Vagina (tissue), 2 donors: ENCODE measurements at regions not wholly inside any gene's neighbourhood (a gene's known extent, or its start where the extent isn't known, plus 50 kb on each side); places are given as distances from the start of the nearest gene placed in this dataset.
"Not testable (repeated sequence)": the region's sequence is repeated elsewhere in the genome, so short reads cannot be mapped to it uniquely, and the experiment has no call there.

Experiments
- DNase-seq, 2 donors: peaks; one replicate each; pipeline ENCODE4 v3.0.0-alpha.2; 2017; ENCODE audit errors: extremely low spot score in 2 of 2
- H3K27ac ChIP-seq: fragments of 200-600 bp; sonication (generic); one replicate; pipeline ENCODE4 v1.5.1; 2019
- H3K27me3 ChIP-seq: fragments of 200-600 bp; sonication (generic); one replicate; pipeline ENCODE4 v1.5.1; 2019
- H3K36me3 ChIP-seq, 2 donors: fragments of 200-600 bp; sonication (generic); one replicate each; pipeline ENCODE4 v1.5.1; 2017 to 2019
- H3K4me1 ChIP-seq: fragments of 200-600 bp; sonication (generic); one replicate; pipeline ENCODE4 v1.5.1; 2019
- H3K4me3 ChIP-seq, 2 donors: fragments of 200-600 bp; sonication (generic); 1 replicate in 1 of 2; 2 replicates in 1 of 2; pipeline ENCODE4 v1.5.1; 2016 to 2019
- H3K9me3 ChIP-seq: fragments of 200-600 bp; sonication (generic); one replicate; pipeline ENCODE4 v1.5.1; 2019
- POLR2A ChIP-seq, 2 donors: fragments of 450-650 bp; IDR thresholded peaks; one replicate each; pipeline ENCODE4 v1.6.1; 2017; ENCODE audit warnings: antibody characterized with exemption in 2 of 2, mild to moderate bottlenecking in 2 of 2, moderate library complexity in 2 of 2
- POLR2AphosphoS5 ChIP-seq, 2 donors: sonication (generic); formaldehyde crosslinking; IDR thresholded peaks; one replicate each; pipeline ENCODE4 v1.9.0; 2017; ENCODE audit warnings: antibody characterized with exemption in 2 of 2, mild to moderate bottlenecking in 2 of 2, low read depth in 1 of 2; ENCODE audit not compliant: insufficient read depth in 1 of 2
- intact Hi-C: fragments of 100-400 bp; cut with DNase I; formaldehyde crosslinking; loops from one replicate; pipeline ENCODE4 v1.15.1; 2023
- TF ChIP-seq, protein P1 (sequence below), 3 experiments: fragments of 450-650 bp in 2 of 3; fragments of 200-600 bp in 1 of 3; sonication (generic) in 1 of 3; IDR thresholded peaks; one replicate each; pipeline ENCODE4 v1.5.1; 2017 to 2019; ENCODE audit warnings: antibody characterized with exemption in 3 of 3, mild to moderate bottlenecking in 2 of 3, moderate library complexity in 2 of 3

DNA sequence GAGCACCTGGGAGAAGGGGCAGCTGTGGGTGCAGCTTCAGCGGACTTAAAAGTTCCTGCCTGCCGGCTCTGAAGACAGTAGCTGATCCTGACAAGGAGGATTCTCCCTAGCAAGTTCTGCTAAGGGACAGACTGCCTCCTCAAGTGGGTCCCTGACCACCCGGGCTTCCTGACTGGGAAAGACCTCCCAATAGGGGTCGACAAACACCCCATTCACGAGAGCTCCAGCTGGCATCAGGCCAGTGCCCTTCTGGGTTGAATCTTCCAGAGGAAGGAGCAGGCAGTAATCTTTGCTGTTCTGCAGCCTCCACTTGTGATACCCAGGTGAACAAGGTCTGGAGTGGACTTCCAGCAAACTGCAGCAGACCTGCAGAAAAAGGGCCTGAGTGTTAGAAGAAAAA is 632.9 kb downstream of the CCDC85A start:
- TF ChIP-seq POLR2AphosphoS5 (IDR thresholded peaks at IDR 0.05; ENCODE audit: insufficient read depth in 1 of 2, low read depth in 1 of 2) (no peak), POLR2A (IDR thresholded peaks at IDR 0.05) (no peak)
- TF ChIP-seq, protein P1, sequence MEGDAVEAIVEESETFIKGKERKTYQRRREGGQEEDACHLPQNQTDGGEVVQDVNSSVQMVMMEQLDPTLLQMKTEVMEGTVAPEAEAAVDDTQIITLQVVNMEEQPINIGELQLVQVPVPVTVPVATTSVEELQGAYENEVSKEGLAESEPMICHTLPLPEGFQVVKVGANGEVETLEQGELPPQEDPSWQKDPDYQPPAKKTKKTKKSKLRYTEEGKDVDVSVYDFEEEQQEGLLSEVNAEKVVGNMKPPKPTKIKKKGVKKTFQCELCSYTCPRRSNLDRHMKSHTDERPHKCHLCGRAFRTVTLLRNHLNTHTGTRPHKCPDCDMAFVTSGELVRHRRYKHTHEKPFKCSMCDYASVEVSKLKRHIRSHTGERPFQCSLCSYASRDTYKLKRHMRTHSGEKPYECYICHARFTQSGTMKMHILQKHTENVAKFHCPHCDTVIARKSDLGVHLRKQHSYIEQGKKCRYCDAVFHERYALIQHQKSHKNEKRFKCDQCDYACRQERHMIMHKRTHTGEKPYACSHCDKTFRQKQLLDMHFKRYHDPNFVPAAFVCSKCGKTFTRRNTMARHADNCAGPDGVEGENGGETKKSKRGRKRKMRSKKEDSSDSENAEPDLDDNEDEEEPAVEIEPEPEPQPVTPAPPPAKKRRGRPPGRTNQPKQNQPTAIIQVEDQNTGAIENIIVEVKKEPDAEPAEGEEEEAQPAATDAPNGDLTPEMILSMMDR (IDR thresholded peaks at IDR 0.05): no peak
- Histone ChIP-seq H3K4me1 (no peaks in the 10 kb centered on the region), H3K27ac (no peak overlapping the region), H3K27me3 (no peaks in the 10 kb centered on the region), H3K4me3 (no peak overlapping the region), H3K9me3 (no peaks in the 10 kb centered on the region), H3K36me3 (no peaks in the 10 kb centered on the region)
- intact Hi-C loops: no loop called here
- no peak for DNase-seq

DNA sequence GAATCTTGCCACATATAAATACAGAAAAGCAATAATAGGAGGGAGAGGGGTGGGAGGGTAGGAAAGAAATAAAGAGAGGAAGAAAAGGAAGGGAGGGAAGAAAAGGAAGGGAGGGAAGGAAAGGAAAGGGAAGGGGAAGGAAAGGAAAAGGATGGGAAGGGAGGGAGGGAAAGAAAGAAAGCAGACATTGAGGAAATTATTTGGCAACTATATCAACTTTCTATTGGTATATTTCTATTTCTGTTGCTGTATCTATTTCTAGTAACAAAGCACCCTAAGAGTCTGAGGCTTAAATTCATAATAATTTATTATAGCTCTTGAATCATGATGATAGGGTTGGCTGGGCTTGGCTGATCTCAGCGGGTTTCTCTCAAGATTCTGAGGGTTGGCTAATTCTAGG is 648.0 kb downstream of the CCDC85A start:
- Histone ChIP-seq H3K27ac (no peak overlapping the region), H3K4me1 (no peaks in the 10 kb centered on the region), H3K36me3 (no peaks in the 10 kb centered on the region), H3K9me3 (no peaks in the 10 kb centered on the region), H3K27me3 (no peaks in the 10 kb centered on the region), H3K4me3 (no peak overlapping the region)
- intact Hi-C loops: no loop called here
- no peak for DNase-seq
- no peak for TF ChIP-seq POLR2A (IDR thresholded peaks at IDR 0.05)
- no peak for TF ChIP-seq POLR2AphosphoS5 (IDR thresholded peaks at IDR 0.05; ENCODE audit: insufficient read depth in 1 of 2, low read depth in 1 of 2)
- TF ChIP-seq, protein P1 (IDR thresholded peaks at IDR 0.05): no peak

- DNase-seq: no peak
These were observed 650.9 kb downstream of the CCDC85A start for GRCh38 chr2:56834686-56835085.

DNA sequence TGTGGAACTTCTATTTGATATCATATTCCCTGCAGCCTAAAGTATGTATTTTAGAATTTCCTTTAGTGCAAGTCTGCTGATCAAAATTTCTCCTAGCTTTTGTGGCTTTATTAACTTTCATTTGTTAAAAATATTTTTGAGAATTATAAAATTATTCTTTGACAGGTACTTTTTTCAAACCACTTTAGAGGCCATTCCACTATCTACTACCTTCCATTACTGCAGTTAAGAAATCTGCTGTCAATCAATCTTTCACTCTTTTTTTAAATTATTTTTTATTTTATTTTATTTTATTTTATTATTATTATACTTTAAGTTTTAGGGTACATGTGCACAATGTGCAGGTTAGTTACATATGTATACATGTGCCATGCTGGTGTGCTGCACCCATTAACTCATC is 656.2 kb downstream of the CCDC85A start:
- H3K27ac ChIP-seq, H3K4me1 ChIP-seq, H3K36me3 ChIP-seq, intact Hi-C loops, H3K4me3 ChIP-seq, H3K27me3 ChIP-seq, H3K9me3 ChIP-seq, DNase-seq: not testable (repeated sequence)

More at GRCh38 chr2:56834686-56835085, 650.9 kb downstream of the CCDC85A start:
- TF ChIP-seq, protein P1 (IDR thresholded peaks at IDR 0.05): no peak
- TF ChIP-seq POLR2AphosphoS5 (IDR thresholded peaks at IDR 0.05; ENCODE audit: insufficient read depth in 1 of 2, low read depth in 1 of 2) (no peak), POLR2A (IDR thresholded peaks at IDR 0.05) (no peak)
- intact Hi-C loops: no loop called here
- Histone ChIP-seq H3K4me1 (no peaks in the 10 kb centered on the region), H3K27ac (no peak overlapping the region), H3K9me3 (no peaks in the 10 kb centered on the region), H3K36me3 (no peaks in the 10 kb centered on the region), H3K4me3 (no peak overlapping the region), H3K27me3 (no peaks in the 10 kb centered on the region)

DNA sequence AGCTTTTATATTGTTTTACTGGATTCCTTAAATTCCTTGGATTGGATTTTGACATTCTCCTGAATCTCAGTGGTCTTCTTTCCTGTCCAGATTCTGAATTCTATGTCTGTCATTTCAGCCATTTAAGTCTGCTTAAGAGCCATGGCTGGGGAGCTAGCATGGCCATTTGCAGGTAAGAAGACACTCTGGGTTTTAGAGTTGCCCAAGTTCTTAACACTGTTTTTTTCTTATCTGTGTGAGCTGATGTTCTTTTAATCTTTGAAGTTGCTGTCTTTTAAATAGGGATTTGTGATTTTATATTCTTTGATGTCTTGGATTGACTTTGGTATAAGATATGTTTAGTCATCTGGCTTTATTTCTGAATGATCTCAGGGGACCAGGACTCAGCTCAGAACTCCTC is 677.2 kb downstream of the CCDC85A start:
- intact Hi-C loops: no loop called here
- Histone ChIP-seq H3K9me3 (no peaks in the 10 kb centered on the region), H3K27ac (no peak overlapping the region), H3K36me3 (no peaks in the 10 kb centered on the region), H3K4me1 (no peaks in the 10 kb centered on the region), H3K4me3 (no peak overlapping the region), H3K27me3 (no peaks in the 10 kb centered on the region)
- DNase-seq: no peak
- TF ChIP-seq POLR2AphosphoS5 (IDR thresholded peaks at IDR 0.05; ENCODE audit: insufficient read depth in 1 of 2, low read depth in 1 of 2) (no peak), POLR2A (IDR thresholded peaks at IDR 0.05) (no peak)
- TF ChIP-seq, protein P1 (IDR thresholded peaks at IDR 0.05): no peak

GRCh38 chr2:56871644-56872043 is 687.9 kb downstream of the CCDC85A start:
- DNase-seq: no peak
- Histone ChIP-seq H3K27me3 (no peaks in the 10 kb centered on the region), H3K36me3 (no peaks in the 10 kb centered on the region), H3K9me3 (no peaks in the 10 kb centered on the region), H3K4me1 (no peaks in the 10 kb centered on the region), H3K27ac (no peak overlapping the region), H3K4me3 (no peak overlapping the region)
- intact Hi-C loops: no loop called here
- TF ChIP-seq POLR2AphosphoS5 (IDR thresholded peaks at IDR 0.05; ENCODE audit: insufficient read depth in 1 of 2, low read depth in 1 of 2): no peak
- TF ChIP-seq, protein P1 (IDR thresholded peaks at IDR 0.05): no peak
